ENCODE measurements at regions not wholly inside any gene's neighbourhood (a gene's known extent, or its start where the extent isn't known, plus 50 kb on each side); places are given as distances from the start of the nearest gene placed in this dataset.

DNA sequence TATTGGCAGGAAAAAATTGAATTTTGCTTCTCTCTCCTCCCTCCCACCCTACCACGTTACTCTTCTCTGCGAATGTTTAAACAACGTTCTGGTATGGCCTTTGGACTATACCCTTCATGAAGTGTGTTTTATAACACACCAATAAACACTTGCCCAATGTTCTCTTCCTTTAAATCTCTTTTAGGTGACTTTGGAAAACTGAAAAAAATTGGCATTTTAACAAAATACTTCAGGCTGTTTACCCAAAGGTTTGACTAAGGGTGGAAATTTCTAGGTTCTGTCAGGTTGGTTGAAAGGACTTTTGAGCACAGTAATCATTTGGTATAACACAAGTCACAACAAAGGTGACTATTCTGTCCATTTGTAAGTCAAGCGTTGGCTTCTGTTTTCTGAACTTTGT is 446.8 kb downstream of the AEBP2 start:
- TF ChIP-seq, protein P1, sequence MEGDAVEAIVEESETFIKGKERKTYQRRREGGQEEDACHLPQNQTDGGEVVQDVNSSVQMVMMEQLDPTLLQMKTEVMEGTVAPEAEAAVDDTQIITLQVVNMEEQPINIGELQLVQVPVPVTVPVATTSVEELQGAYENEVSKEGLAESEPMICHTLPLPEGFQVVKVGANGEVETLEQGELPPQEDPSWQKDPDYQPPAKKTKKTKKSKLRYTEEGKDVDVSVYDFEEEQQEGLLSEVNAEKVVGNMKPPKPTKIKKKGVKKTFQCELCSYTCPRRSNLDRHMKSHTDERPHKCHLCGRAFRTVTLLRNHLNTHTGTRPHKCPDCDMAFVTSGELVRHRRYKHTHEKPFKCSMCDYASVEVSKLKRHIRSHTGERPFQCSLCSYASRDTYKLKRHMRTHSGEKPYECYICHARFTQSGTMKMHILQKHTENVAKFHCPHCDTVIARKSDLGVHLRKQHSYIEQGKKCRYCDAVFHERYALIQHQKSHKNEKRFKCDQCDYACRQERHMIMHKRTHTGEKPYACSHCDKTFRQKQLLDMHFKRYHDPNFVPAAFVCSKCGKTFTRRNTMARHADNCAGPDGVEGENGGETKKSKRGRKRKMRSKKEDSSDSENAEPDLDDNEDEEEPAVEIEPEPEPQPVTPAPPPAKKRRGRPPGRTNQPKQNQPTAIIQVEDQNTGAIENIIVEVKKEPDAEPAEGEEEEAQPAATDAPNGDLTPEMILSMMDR (conservative IDR thresholded peaks at IDR 0.05 in 1 of 2, IDR thresholded peaks at IDR 0.05 in 1 of 2; ENCODE audit: extremely low read depth in 1 of 2, insufficient read depth in 1 of 2, low read depth in 1 of 2, low read length in 2 of 2): no peak
- no peak for TF ChIP-seq EZH2 (IDR thresholded peaks at IDR 0.05; ENCODE audit: borderline replicate concordance, low read length)

Measured in mammary epithelial cell (primary cell).